Thoracic aorta (tissue), 2 donors: ENCODE measurements at regions not wholly inside any gene's neighbourhood (a gene's known extent, or its start where the extent isn't known, plus 50 kb on each side); places are given as distances from the start of the nearest gene placed in this dataset.

ENCODE experiments used
- ATAC-seq: fragments of 150-250 bp; one replicate; pipeline ENCODE4 v1.8.0; 2017; ENCODE audit warnings: low read depth; ENCODE audit not compliant: insufficient number of reproducible peaks, low FRiP score
- DNase-seq: peaks from one replicate; pipeline ENCODE4 v3.0.0-alpha.2; 2020; ENCODE audit warnings: low spot score
- H3K27ac ChIP-seq, 2 donors: fragments of 200-600 bp; sonication (generic); 1 replicate in 1 of 2; 2 replicates in 1 of 2; pipeline ENCODE4 v1.5.1; 2016; ENCODE audit warnings: mild to moderate bottlenecking in 2 of 2, moderate library complexity in 2 of 2
- H3K27me3 ChIP-seq: fragments of 200-600 bp; sonication (generic); replicated peaks from 2 replicates; pipeline ENCODE4 v1.6.0; 2016; ENCODE audit warnings: mild to moderate bottlenecking; ENCODE audit not compliant: insufficient read depth
- H3K36me3 ChIP-seq: fragments of 200-600 bp; sonication (generic); one replicate; pipeline ENCODE4 v1.5.1; 2016
- H3K4me1 ChIP-seq, 2 donors: fragments of 200-600 bp; sonication (generic); 1 replicate in 1 of 2; 2 replicates in 1 of 2; pipeline versions ENCODE4 v1.5.1 to v1.6.0; 2016; ENCODE audit warnings: low read depth in 2 of 2, mild to moderate bottlenecking in 1 of 2; ENCODE audit not compliant: control insufficient read depth in 1 of 2
- H3K4me3 ChIP-seq: fragments of 200-600 bp; sonication (generic); 2 replicates; pipeline ENCODE4 v1.5.1; 2016; ENCODE audit warnings: mild to moderate bottlenecking
- H3K9me3 ChIP-seq: fragments of 200-600 bp; sonication (generic); 2 replicates; pipeline ENCODE4 v1.5.1; 2016
- TF ChIP-seq, protein P1 (sequence below): fragments of 200-600 bp; sonication (generic); IDR thresholded peaks from one replicate; pipeline ENCODE4 v1.5.1; 2019; ENCODE audit warnings: antibody characterized with exemption

DNA sequence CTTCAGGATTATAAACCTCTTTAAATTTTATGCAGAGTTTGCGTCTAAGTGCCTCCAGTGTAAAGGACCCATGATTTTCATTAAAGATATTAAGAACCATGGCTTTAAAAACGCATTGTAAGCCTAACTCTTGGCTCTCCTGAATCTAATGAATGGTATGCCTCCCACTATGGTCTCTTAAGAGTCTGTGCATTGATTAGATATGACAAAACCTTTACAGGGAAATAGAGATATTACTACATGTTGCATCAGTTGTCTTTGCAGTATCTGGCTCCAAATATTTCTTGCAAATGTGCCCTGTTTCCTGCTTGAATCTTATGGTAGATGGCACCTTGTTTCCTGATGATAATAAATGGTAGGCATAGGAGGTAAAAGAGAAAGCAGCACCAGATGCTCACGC lies 189.3 kb upstream of the FSHR start:
- no peak overlapping the region for H3K4me3 ChIP-seq
- no peaks in the 10 kb centered on the region for H3K36me3 ChIP-seq
- TF ChIP-seq, protein P1, sequence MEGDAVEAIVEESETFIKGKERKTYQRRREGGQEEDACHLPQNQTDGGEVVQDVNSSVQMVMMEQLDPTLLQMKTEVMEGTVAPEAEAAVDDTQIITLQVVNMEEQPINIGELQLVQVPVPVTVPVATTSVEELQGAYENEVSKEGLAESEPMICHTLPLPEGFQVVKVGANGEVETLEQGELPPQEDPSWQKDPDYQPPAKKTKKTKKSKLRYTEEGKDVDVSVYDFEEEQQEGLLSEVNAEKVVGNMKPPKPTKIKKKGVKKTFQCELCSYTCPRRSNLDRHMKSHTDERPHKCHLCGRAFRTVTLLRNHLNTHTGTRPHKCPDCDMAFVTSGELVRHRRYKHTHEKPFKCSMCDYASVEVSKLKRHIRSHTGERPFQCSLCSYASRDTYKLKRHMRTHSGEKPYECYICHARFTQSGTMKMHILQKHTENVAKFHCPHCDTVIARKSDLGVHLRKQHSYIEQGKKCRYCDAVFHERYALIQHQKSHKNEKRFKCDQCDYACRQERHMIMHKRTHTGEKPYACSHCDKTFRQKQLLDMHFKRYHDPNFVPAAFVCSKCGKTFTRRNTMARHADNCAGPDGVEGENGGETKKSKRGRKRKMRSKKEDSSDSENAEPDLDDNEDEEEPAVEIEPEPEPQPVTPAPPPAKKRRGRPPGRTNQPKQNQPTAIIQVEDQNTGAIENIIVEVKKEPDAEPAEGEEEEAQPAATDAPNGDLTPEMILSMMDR: no peak
- H3K27me3 ChIP-seq: no peaks in the 10 kb centered on the region
- ATAC-seq (no peak), DNase-seq (no peak)
- no peaks in the 10 kb centered on the region for H3K9me3 ChIP-seq
- no peaks in the 10 kb centered on the region for H3K4me1 ChIP-seq
- H3K27ac ChIP-seq: no peak overlapping the region

DNA sequence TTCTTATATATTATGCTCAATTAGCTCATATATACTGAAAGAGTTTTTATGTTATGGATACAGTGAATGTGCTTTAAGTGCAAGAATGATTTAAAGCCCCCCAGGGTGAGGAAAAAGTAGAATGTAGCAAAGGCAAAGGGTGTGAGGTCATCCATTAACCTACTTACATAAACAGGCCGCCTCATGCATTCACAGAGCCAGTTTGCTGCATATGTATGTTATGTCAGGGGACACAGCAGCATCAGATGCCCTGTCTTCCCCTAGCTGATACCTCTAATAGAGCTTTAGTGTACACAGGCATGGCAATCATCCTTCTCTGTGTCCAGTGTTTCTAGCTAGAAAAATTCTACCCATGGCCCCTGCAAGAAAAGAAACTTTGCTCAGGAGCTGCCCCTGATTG lies 187.8 kb upstream of the FSHR start:
- H3K4me3 ChIP-seq: no peak overlapping the region
- TF ChIP-seq, protein P1: no peak
- no peak overlapping the region for H3K27ac ChIP-seq
- H3K9me3 ChIP-seq: no peaks in the 10 kb centered on the region
- H3K36me3 ChIP-seq: no peaks in the 10 kb centered on the region
- no peak for DNase-seq
- no peaks in the 10 kb centered on the region for H3K4me1 ChIP-seq
- no peak for ATAC-seq
- no peaks in the 10 kb centered on the region for H3K27me3 ChIP-seq

DNA sequence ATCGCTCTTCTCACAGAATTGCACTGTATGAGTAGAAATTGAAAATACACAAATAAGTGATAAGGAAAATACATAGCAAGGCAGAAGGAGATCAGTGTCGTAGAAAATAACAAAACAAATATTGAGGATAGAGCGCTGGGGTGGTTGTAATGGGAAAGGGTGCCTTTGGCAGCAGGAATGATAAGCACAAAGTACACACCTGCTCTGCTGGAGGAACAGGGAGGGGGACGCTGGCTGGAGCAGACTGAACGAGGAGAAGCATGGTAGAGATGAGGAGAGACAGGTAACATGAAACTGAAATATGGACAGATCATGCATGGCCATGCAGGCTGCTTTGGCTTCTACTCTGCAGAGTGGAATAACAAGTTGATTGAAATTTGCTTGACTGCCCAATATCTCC lies 181.2 kb upstream of the FSHR start:
- ATAC-seq: no peak

DNA sequence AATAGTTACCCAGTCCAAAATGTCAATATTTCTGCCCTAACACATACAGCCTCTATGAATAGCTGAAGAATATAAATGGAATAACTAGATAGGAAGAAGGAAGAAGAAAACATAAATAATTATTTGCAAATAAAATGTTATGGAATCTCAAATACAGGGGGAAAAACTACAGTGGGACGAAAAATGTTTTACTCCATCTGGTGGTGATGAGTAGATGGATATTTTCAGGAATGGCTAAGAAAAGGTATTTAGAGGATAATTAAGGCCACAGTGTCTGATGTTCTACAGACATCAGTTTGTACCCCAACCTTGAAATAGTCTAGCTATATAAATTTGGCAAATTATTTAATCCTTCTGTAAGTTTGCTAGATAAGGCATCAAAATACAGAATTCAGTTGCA lies 178.1 kb upstream of the FSHR start:
- H3K9me3 ChIP-seq: no peaks in the 10 kb centered on the region
- no peak overlapping the region for H3K4me3 ChIP-seq
- no peak overlapping the region for H3K27ac ChIP-seq
- TF ChIP-seq, protein P1: no peak
- H3K4me1 ChIP-seq: no peaks in the 10 kb centered on the region
- H3K27me3 ChIP-seq: no peaks in the 10 kb centered on the region
- no peaks in the 10 kb centered on the region for H3K36me3 ChIP-seq
- no peak for ATAC-seq
- DNase-seq: no peak

More for the DNA sequence above, 181.2 kb upstream of the FSHR start:
- no peak for DNase-seq
- Histone ChIP-seq H3K36me3 (no peaks in the 10 kb centered on the region), H3K4me3 (no peak overlapping the region), H3K9me3 (no peaks in the 10 kb centered on the region), H3K27me3 (no peaks in the 10 kb centered on the region), H3K4me1 (no peaks in the 10 kb centered on the region), H3K27ac (no peak overlapping the region)
- TF ChIP-seq, protein P1: no peak

DNA sequence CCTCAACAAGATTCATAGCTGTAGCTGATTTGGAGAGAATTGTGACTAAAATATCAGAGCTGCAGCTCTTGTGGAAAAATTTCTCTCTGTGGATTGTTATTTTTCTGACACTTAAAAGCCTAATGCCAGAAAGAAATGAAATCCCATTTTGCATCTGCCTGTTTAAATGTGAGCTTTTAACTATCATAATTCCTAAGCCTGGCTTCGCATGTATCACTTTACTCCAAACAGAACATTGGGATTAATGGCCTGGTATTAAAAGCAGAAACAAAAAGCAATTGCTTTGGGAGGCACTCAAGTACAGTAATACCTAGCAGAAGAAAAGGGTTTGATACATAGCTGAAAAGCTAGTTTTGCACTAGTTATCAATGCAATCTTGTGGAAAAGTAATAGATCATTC lies 164.2 kb upstream of the FSHR start:
- ATAC-seq (no peak), DNase-seq (no peak)
- no peaks in the 10 kb centered on the region for H3K9me3 ChIP-seq
- H3K27ac ChIP-seq: no peak overlapping the region
- TF ChIP-seq, protein P1: no peak
- H3K4me3 ChIP-seq: no peak overlapping the region
- H3K36me3 ChIP-seq: no peaks in the 10 kb centered on the region
- no peaks in the 10 kb centered on the region for H3K4me1 ChIP-seq
- no peaks in the 10 kb centered on the region for H3K27me3 ChIP-seq
